Suprapubic skin (tissue), 4 donors: ENCODE measurements at regions not wholly inside any gene's neighbourhood (a gene's known extent, or its start where the extent isn't known, plus 50 kb on each side); places are given as distances from the start of the nearest gene placed in this dataset.

Source experiments
- DNase-seq, 2 donors: peaks; one replicate each; pipeline ENCODE4 v3.0.0-alpha.2; 2019; ENCODE audit warnings: low spot score in 2 of 2
- H3K27ac ChIP-seq: fragments of 200-600 bp; sonication (generic); one replicate; pipeline ENCODE4 v1.5.1; 2019
- H3K27me3 ChIP-seq: fragments of 200-600 bp; sonication (generic); one replicate; pipeline ENCODE4 v1.5.1; 2019
- H3K36me3 ChIP-seq: fragments of 200-600 bp; sonication (generic); one replicate; pipeline ENCODE4 v1.5.1; 2019
- H3K4me1 ChIP-seq: fragments of 200-600 bp; sonication (generic); one replicate; pipeline ENCODE4 v1.5.1; 2019
- H3K4me3 ChIP-seq: fragments of 200-600 bp; sonication (generic); one replicate; pipeline ENCODE4 v1.5.1; 2019; ENCODE audit warnings: mild to moderate bottlenecking
- H3K9me3 ChIP-seq: fragments of 200-600 bp; sonication (generic); one replicate; pipeline ENCODE4 v1.5.1; 2019
- CTCF ChIP-seq, 2 donors: fragments of 200-600 bp in 1 of 2; fragments of 450-650 bp in 1 of 2; sonication (generic) in 1 of 2; IDR thresholded peaks; one replicate each; pipeline ENCODE4 v1.5.1; 2016 to 2019; ENCODE audit warnings: antibody characterized with exemption in 2 of 2, mild to moderate bottlenecking in 1 of 2, moderate library complexity in 1 of 2
- EP300 ChIP-seq: sonication (generic); formaldehyde crosslinking; IDR thresholded peaks from one replicate; pipeline ENCODE4 v1.6.1; 2017; ENCODE audit warnings: antibody characterized with exemption
- POLR2A ChIP-seq, 2 donors: fragments of 450-650 bp; IDR thresholded peaks; one replicate each; pipeline ENCODE4 v1.6.1; 2017; ENCODE audit warnings: antibody characterized with exemption in 2 of 2, mild to moderate bottlenecking in 2 of 2, moderate library complexity in 2 of 2
- POLR2AphosphoS5 ChIP-seq, 3 donors: sonication (generic); formaldehyde crosslinking; IDR thresholded peaks; one replicate each; pipeline ENCODE4 v1.6.1; 2017; ENCODE audit warnings: antibody characterized with exemption in 3 of 3
- WGBS: methylation state at CpG from one replicate; pipeline ENCODE4 v1.1.5; 2018; 5-methylcytosine and 5-hydroxymethylcytosine counted together

DNA sequence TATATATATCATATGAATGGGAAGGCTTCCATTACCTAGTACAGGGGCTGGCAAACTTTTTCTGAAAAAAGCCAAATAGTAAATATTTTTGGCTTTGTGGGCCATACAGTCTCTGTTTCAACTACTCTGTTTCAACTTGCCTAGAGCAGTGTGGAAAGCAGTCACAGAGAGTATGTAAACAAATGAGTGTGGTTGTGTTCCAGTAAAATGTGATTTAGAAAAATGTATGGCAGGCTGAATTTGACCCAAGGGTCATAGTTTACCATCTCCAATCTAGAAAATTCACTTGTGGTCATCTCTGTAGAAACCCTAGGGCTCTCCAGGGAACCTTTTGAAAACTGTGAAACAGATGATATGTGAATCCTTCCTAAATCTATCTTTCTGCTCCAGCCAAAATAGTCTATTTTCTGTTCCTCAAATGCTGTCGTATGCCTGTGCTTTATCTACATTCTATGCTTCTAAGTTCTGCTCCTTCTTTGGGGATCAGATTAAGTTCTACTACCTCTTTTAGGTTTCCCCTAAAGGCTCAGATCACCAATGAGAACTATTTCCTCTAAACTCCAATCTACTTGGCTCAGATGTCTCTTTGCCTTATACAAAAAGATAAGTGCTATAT, 356.2 kb downstream of the METTL15 start:
- WGBS: 88% methylated on average over 1 of the region's 1 CpG
- Histone ChIP-seq H3K4me3 (no peak overlapping the region), H3K36me3 (no peaks in the 10 kb centered on the region), H3K4me1 (no peaks in the 10 kb centered on the region), H3K27ac (no peak overlapping the region), H3K27me3 (no peaks in the 10 kb centered on the region), H3K9me3 (no peaks in the 10 kb centered on the region)
- no peak for DNase-seq
- TF ChIP-seq POLR2A (IDR thresholded peaks at IDR 0.05) (no peak), POLR2AphosphoS5 (IDR thresholded peaks at IDR 0.05) (no peak), CTCF (IDR thresholded peaks at IDR 0.05) (no peak), EP300 (no peak)

DNA sequence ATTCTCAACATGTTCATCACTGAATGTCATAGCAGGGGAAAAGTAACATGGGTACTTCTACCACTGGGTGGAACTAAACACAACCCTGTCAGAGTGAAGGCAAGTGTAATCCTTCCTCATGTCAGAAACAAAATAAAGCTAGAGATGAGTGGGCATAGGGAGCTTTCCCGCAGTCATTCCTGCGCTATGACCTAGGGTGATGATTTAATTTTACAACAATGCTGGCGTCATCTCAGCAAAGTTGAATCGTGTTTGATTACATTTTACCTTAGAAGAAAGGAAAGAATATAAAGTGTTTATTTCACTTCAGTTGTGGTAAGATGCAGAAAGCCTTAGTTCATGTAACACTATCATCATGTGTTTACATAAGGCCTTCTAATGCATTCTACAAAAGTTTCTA, 355.6 kb downstream of the METTL15 start:
- no peaks in the 10 kb centered on the region for H3K9me3 ChIP-seq
- WGBS: 85% methylated on average over 4 of the region's 4 CpGs
- no peaks in the 10 kb centered on the region for H3K4me1 ChIP-seq
- TF ChIP-seq CTCF (IDR thresholded peaks at IDR 0.05): no peak
- TF ChIP-seq POLR2AphosphoS5 (IDR thresholded peaks at IDR 0.05): no peak
- no peak for TF ChIP-seq EP300
- TF ChIP-seq POLR2A (IDR thresholded peaks at IDR 0.05): no peak
- H3K27me3 ChIP-seq: no peaks in the 10 kb centered on the region
- no peaks in the 10 kb centered on the region for H3K36me3 ChIP-seq
- no peak for DNase-seq
- H3K27ac ChIP-seq: no peak overlapping the region
- no peak overlapping the region for H3K4me3 ChIP-seq

- DNase-seq: no peak
- no peaks in the 10 kb centered on the region for H3K36me3 ChIP-seq
- no peak overlapping the region for H3K4me3 ChIP-seq
- TF ChIP-seq EP300 (no peak), POLR2AphosphoS5 (IDR thresholded peaks at IDR 0.05) (no peak), POLR2A (IDR thresholded peaks at IDR 0.05) (no peak), CTCF (IDR thresholded peaks at IDR 0.05) (no peak)
- WGBS: 90% methylated on average over 2 of the region's 2 CpGs
- H3K4me1 ChIP-seq: no peaks in the 10 kb centered on the region
- no peaks in the 10 kb centered on the region for H3K9me3 ChIP-seq
- no peaks in the 10 kb centered on the region for H3K27me3 ChIP-seq
- H3K27ac ChIP-seq: no peak overlapping the region
Observed at GRCh38 chr11:28461846-28462245, 353.7 kb downstream of the METTL15 start.

DNA sequence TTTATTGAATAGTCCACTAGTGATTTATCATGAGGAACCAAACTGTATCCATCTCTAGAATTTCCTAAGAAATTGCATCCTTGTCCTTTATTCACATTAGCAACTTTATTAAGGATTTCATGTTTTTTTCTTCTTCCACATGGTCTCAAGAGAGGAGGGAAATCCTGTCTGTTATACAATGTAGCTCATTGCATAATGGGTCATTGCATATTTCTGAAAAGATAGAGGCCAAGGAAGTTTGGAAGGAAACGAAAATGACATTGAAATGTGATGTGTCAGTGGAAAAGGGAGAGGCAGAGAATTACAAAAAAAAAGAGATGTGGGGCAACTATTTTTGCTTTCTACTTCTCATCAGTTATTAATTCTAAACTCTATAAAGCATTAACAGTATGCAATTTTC, 353.1 kb downstream of the METTL15 start:
- WGBS: 40% methylated on average over 1 of the region's 1 CpG
- H3K27me3 ChIP-seq: no peaks in the 10 kb centered on the region
- H3K4me1 ChIP-seq: no peaks in the 10 kb centered on the region
- no peaks in the 10 kb centered on the region for H3K9me3 ChIP-seq
- no peaks in the 10 kb centered on the region for H3K36me3 ChIP-seq
- no peak for TF ChIP-seq POLR2A (IDR thresholded peaks at IDR 0.05)
- TF ChIP-seq POLR2AphosphoS5 (IDR thresholded peaks at IDR 0.05): no peak
- TF ChIP-seq CTCF (IDR thresholded peaks at IDR 0.05): no peak
- no peak for TF ChIP-seq EP300
- H3K4me3 ChIP-seq: no peak overlapping the region
- DNase-seq: no peak
- no peak overlapping the region for H3K27ac ChIP-seq

GRCh38 chr11:28460348-28460747, 352.2 kb downstream of the METTL15 start:
- Histone ChIP-seq H3K36me3 (no peaks in the 10 kb centered on the region), H3K9me3 (no peaks in the 10 kb centered on the region), H3K4me3 (no peak overlapping the region), H3K27me3 (no peaks in the 10 kb centered on the region), H3K4me1 (no peaks in the 10 kb centered on the region), H3K27ac (no peak overlapping the region)
- DNase-seq: no peak
- TF ChIP-seq EP300 (no peak), POLR2AphosphoS5 (IDR thresholded peaks at IDR 0.05) (no peak), CTCF (IDR thresholded peaks at IDR 0.05) (no peak), POLR2A (IDR thresholded peaks at IDR 0.05) (no peak)
